ENCODE measurements at regions not wholly inside any gene's neighbourhood (a gene's known extent, or its start where the extent isn't known, plus 50 kb on each side); places are given as distances from the start of the nearest gene placed in this dataset.
"Not testable (repeated sequence)": the region's sequence is repeated elsewhere in the genome, so short reads cannot be mapped to it uniquely, and the experiment has no call there.

- no peak for DNase-seq (ENCODE audit: low spot score)
Observed at GRCh38 chr9:83138422-83139135, 75.6 kb upstream of the RASEF start.

DNA sequence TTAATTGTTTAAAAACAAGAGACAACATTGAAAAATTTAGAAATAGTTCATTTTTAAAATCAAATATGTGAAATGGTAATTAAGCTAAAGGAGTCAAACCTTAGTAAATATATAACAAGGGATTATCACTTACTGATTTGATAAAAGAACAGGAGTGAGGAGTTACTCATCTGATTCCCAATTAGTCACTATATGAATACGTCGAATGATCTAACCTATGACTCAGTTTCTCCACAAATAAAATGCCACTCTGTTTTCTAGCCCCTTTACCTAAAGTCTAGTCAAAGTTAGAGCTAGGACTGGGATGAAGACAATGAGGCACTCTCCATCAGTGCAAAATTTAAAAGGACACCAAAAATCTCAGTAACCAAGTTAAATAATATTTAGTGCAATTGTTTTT is 70.4 kb upstream of the RASEF start:
- DNase-seq (ENCODE audit: low spot score) = no peak

- no peak for DNase-seq (ENCODE audit: low spot score)
Observed at GRCh38 chr9:83132768-83133167, 69.8 kb upstream of the RASEF start.

- DNase-seq (ENCODE audit: low spot score) = peak; percentile 16
Observed at GRCh38 chr9:83130541-83130940, 67.6 kb upstream of the RASEF start.

- DNase-seq (ENCODE audit: low spot score) = no peak
Observed at GRCh38 chr9:83125671-83126070, 62.7 kb upstream of the RASEF start.

DNA sequence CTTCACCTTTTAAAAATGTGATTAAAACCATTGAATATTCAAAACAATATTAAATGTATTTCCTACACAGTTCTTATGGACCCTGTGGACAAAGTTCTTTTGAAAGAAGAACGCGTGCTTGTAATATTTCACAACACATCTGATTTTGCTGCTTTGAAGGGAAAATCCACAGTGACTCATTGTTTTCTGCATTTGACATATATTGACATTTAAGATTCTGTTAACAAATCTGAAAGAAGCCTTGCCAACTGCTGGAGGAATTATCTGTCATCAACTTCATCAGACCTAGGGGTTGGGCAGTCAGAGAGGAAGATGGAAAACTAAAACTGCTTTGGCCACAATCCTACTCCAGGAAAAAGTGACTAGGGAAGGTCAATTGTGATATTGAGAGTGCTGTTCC is 56.9 kb upstream of the RASEF start:
- DNase-seq (ENCODE audit: low spot score) = no peak

GRCh38 chr9:83116026-83116425 is 53.1 kb upstream of the RASEF start:
- DNase-seq (ENCODE audit: low spot score) = no peak

DNA sequence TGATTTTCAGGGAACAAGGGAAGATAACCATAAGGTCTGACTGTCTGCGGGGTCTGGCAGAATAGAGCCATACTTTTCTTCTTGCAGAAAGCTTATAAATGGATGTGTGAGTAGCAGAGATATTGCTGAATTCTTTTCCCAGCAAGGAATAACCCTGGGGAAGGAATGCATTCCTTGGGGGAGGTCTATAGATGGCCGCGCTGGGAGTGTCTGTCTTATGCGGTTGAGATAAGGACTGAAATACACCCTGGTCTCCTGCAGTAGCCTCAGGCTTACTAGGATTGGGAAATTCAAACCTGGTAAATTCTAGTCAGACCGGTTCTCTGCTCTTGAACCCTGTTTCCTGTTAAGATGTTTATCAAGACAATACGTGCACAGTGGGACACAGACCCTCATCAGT is 50.5 kb upstream of the RASEF start:
- not testable (repeated sequence) for DNase-seq (ENCODE audit: low spot score)
